ENCODE measurements at regions not wholly inside any gene's neighbourhood (a gene's known extent, or its start where the extent isn't known, plus 50 kb on each side); places are given as distances from the start of the nearest gene placed in this dataset.

GRCh38 chr20:11791316-11791715, 126.4 kb upstream of the BTBD3 start:
- DNase-seq (ENCODE audit: low read depth, low spot score) (no peak), ATAC-seq (no peak)
- no peak overlapping the region for H3K27ac ChIP-seq (ENCODE audit: low read length)
- no peaks in the 10 kb centered on the region for H3K4me1 ChIP-seq (ENCODE audit: control insufficient read depth, insufficient read depth, low read length)
- H3K36me3 ChIP-seq (ENCODE audit: control insufficient read depth, insufficient read depth, low read length): no peaks in the 10 kb centered on the region
- POLR2A ChIA-PET: no interaction called here
- no TSS peak for BruUV-seq (replicated peaks)
- no peaks in the 10 kb centered on the region for H3K9me3 ChIP-seq (ENCODE audit: control insufficient read depth, insufficient read depth, low read depth, low read length)
- in situ Hi-C loops (cut with HindIII; ENCODE audit: low pct_unique_long_range_greater_than_20kb, low sequenced_read_pairs) (no loop called here), intact Hi-C loops (cut with micrococcal nuclease; ENCODE audit: unreplicated experiment) (no loop called here)
- no peak overlapping the region for H3K4me3 ChIP-seq (ENCODE audit: low read depth in 2 of 2, low read length in 2 of 2)
- CTCF ChIA-PET: no interaction called here
- TF ChIP-seq TCF7L2 (IDR thresholded peaks at IDR 0.05; ENCODE audit: low read depth, low read length) (no peak), SIN3A (IDR thresholded peaks at IDR 0.05; ENCODE audit: borderline replicate concordance, insufficient read depth, low read depth, low read length) (no peak), POLR2AphosphoS5 (IDR thresholded peaks at IDR 0.05; ENCODE audit: low read depth, low read length) (no peak), CTCF (IDR thresholded peaks at IDR 0.05) (no peak), REST (IDR thresholded peaks at IDR 0.05; ENCODE audit: insufficient read depth in 1 of 2, low read depth in 2 of 2, low read length in 1 of 2) (no peak)
- no peaks in the 10 kb centered on the region for H3K27me3 ChIP-seq (ENCODE audit: control insufficient read depth, insufficient read depth, low read length)

- in situ Hi-C loops (cut with HindIII; ENCODE audit: low pct_unique_long_range_greater_than_20kb, low sequenced_read_pairs): no loop called here
- Histone ChIP-seq H3K36me3 (ENCODE audit: control insufficient read depth, insufficient read depth, low read length) (no peaks in the 10 kb centered on the region), H3K27ac (ENCODE audit: low read length) (no peak overlapping the region), H3K9me3 (ENCODE audit: control insufficient read depth, insufficient read depth, low read depth, low read length) (no peaks in the 10 kb centered on the region), H3K4me3 (ENCODE audit: low read depth in 2 of 2, low read length in 2 of 2) (no peak overlapping the region), H3K4me1 (ENCODE audit: control insufficient read depth, insufficient read depth, low read length) (no peaks in the 10 kb centered on the region), H3K27me3 (ENCODE audit: control insufficient read depth, insufficient read depth, low read length) (no peaks in the 10 kb centered on the region)
- BruUV-seq (replicated peaks): no TSS peak
- TF ChIP-seq REST (IDR thresholded peaks at IDR 0.05; ENCODE audit: insufficient read depth in 1 of 2, low read depth in 2 of 2, low read length in 1 of 2) (no peak), POLR2AphosphoS5 (IDR thresholded peaks at IDR 0.05; ENCODE audit: low read depth, low read length) (no peak), CTCF (IDR thresholded peaks at IDR 0.05) (no peak), SIN3A (IDR thresholded peaks at IDR 0.05; ENCODE audit: borderline replicate concordance, insufficient read depth, low read depth, low read length) (no peak), TCF7L2 (IDR thresholded peaks at IDR 0.05; ENCODE audit: low read depth, low read length) (no peak)
- ChIA-PET POLR2A (no interaction called here), CTCF (no interaction called here)
- no peak for DNase-seq (ENCODE audit: low read depth, low spot score)
- intact Hi-C loops (cut with micrococcal nuclease; ENCODE audit: unreplicated experiment): no loop called here
- ATAC-seq: no peak
Measured at GRCh38 chr20:11791835-11792567, 125.7 kb upstream of the BTBD3 start.

All from Panc1 (cell line).